ENCODE measurements at regions not wholly inside any gene's neighbourhood (a gene's known extent, or its start where the extent isn't known, plus 50 kb on each side); places are given as distances from the start of the nearest gene placed in this dataset.

GRCh38 chr18:56493531-56493930 is 144.9 kb downstream of the TXNL1 start:
- DNase-seq (ENCODE audit: low spot score, unreplicated experiment) = no peak
- no peak overlapping the region for H3K27ac Mint-ChIP-seq
- TF ChIP-seq CTCF (IDR thresholded peaks at IDR 0.05; ENCODE audit: unreplicated experiment) = no peak
- no peak overlapping the region for H3K4me3 Mint-ChIP-seq (ENCODE audit: low read depth)
- H3K4me1 Mint-ChIP-seq (ENCODE audit: low read depth) = no peaks in the 10 kb centered on the region
- peaks cover 1% of the 10 kb centered on the region for H3K36me3 Mint-ChIP-seq (ENCODE audit: insufficient read depth)
- peaks cover 10% of the 10 kb centered on the region for H3K9me3 Mint-ChIP-seq (ENCODE audit: low read depth)
- H3K27me3 Mint-ChIP-seq = peaks cover 2% of the 10 kb centered on the region

GRCh38 chr18:56492136-56492535 is 146.3 kb downstream of the TXNL1 start:
- no peak for DNase-seq (ENCODE audit: low spot score, unreplicated experiment)
- Mint-ChIP-seq H3K27me3 (no peaks in the 10 kb centered on the region), H3K4me1 (ENCODE audit: low read depth) (no peaks in the 10 kb centered on the region), H3K4me3 (ENCODE audit: low read depth) (no peak overlapping the region), H3K36me3 (ENCODE audit: insufficient read depth) (no peaks in the 10 kb centered on the region), H3K9me3 (ENCODE audit: low read depth) (peaks cover 6% of the 10 kb centered on the region), H3K27ac (no peak overlapping the region)
- TF ChIP-seq CTCF (IDR thresholded peaks at IDR 0.05; ENCODE audit: unreplicated experiment) = no peak

- Mint-ChIP-seq H3K4me1 (ENCODE audit: low read depth) (no peaks in the 10 kb centered on the region), H3K9me3 (ENCODE audit: low read depth) (no peaks in the 10 kb centered on the region), H3K27ac (no peak overlapping the region), H3K36me3 (ENCODE audit: insufficient read depth) (no peaks in the 10 kb centered on the region), H3K4me3 (ENCODE audit: low read depth) (no peak overlapping the region), H3K27me3 (peaks cover 2% of the 10 kb centered on the region)
- no peak for DNase-seq (ENCODE audit: low spot score, unreplicated experiment)
- TF ChIP-seq CTCF (IDR thresholded peaks at IDR 0.05; ENCODE audit: unreplicated experiment) = no peak
Observed at GRCh38 chr18:56490942-56491341, 147.4 kb downstream of the TXNL1 start.

- peaks cover 3% of the 10 kb centered on the region for H3K27me3 Mint-ChIP-seq
- no peaks in the 10 kb centered on the region for H3K36me3 Mint-ChIP-seq (ENCODE audit: insufficient read depth)
- H3K4me1 Mint-ChIP-seq (ENCODE audit: low read depth) = no peaks in the 10 kb centered on the region
- H3K9me3 Mint-ChIP-seq (ENCODE audit: low read depth) = no peaks in the 10 kb centered on the region
- H3K4me3 Mint-ChIP-seq (ENCODE audit: low read depth) = no peak overlapping the region
- DNase-seq (ENCODE audit: low spot score, unreplicated experiment) = no peak
- no peak overlapping the region for H3K27ac Mint-ChIP-seq
- no peak for TF ChIP-seq CTCF (IDR thresholded peaks at IDR 0.05; ENCODE audit: unreplicated experiment)
Observed at GRCh38 chr18:56489893-56490292, 148.5 kb downstream of the TXNL1 start.

GRCh38 chr18:56488739-56489138 is 149.7 kb downstream of the TXNL1 start:
- Mint-ChIP-seq H3K27me3 (peaks cover 6% of the 10 kb centered on the region), H3K9me3 (ENCODE audit: low read depth) (no peaks in the 10 kb centered on the region), H3K27ac (no peak overlapping the region), H3K36me3 (ENCODE audit: insufficient read depth) (no peaks in the 10 kb centered on the region), H3K4me3 (ENCODE audit: low read depth) (no peak overlapping the region), H3K4me1 (ENCODE audit: low read depth) (no peaks in the 10 kb centered on the region)
- no peak for TF ChIP-seq CTCF (IDR thresholded peaks at IDR 0.05; ENCODE audit: unreplicated experiment)
- DNase-seq (ENCODE audit: low spot score, unreplicated experiment) = no peak

Data from progenitor cell of endocrine pancreas (in vitro differentiated cells).